Neural crest cell (in vitro differentiated cells): ENCODE measurements at regions not wholly inside any gene's neighbourhood (a gene's known extent, or its start where the extent isn't known, plus 50 kb on each side); places are given as distances from the start of the nearest gene placed in this dataset.
A peak's percentile ranks its signal among the peaks of the same experiment; 100 is the strongest.

Source experiments
- DNase-seq: peaks from one replicate; pipeline ENCODE4 v3.0.0; 2021; ENCODE audit warnings: low read depth, mixed read lengths, low spot score
- H3K27ac Mint-ChIP-seq: one replicate; pipeline ENCODE4 v1.8.0; 2021; ENCODE audit warnings: mild to moderate bottlenecking, mixed read lengths; ENCODE audit not compliant: unreplicated experiment
- H3K27me3 Mint-ChIP-seq: 2 replicates; pipeline ENCODE4 v1.8.0; 2021; ENCODE audit warnings: low read depth, mild to moderate bottlenecking, mixed read lengths
- H3K36me3 Mint-ChIP-seq: 2 replicates; pipeline ENCODE4 v1.8.0; 2021; ENCODE audit warnings: low read depth, mild to moderate bottlenecking, mixed read lengths
- H3K4me1 Mint-ChIP-seq: 2 replicates; pipeline ENCODE4 v1.8.0; 2021; ENCODE audit warnings: mixed read lengths
- H3K4me3 Mint-ChIP-seq: one replicate; pipeline ENCODE4 v1.8.0; 2021; ENCODE audit warnings: mild to moderate bottlenecking, mixed read lengths
- H3K9me3 Mint-ChIP-seq: 2 replicates; pipeline ENCODE4 v1.8.0; 2021; ENCODE audit warnings: mixed read lengths
- CTCF ChIP-seq: fragments of 200-600 bp; sonication (generic); conservative IDR thresholded peaks from 2 replicates; pipeline ENCODE4 v1.5.0; 2021; ENCODE audit warnings: antibody characterized with exemption, mild to moderate bottlenecking

- no peak for DNase-seq
- peaks cover 4% of the 10 kb centered on the region for H3K4me1 Mint-ChIP-seq
- H3K27me3 Mint-ChIP-seq: no peaks in the 10 kb centered on the region
- no peak overlapping the region for H3K27ac Mint-ChIP-seq
- H3K4me3 Mint-ChIP-seq: no peak overlapping the region
- peaks cover under 1% of the 10 kb centered on the region for H3K36me3 Mint-ChIP-seq
- peaks cover 4% of the 10 kb centered on the region for H3K9me3 Mint-ChIP-seq
- TF ChIP-seq CTCF: no peak
Measured at GRCh38 chrX:20789103-20789502, 522.4 kb upstream of the RPS6KA3 start.

DNA sequence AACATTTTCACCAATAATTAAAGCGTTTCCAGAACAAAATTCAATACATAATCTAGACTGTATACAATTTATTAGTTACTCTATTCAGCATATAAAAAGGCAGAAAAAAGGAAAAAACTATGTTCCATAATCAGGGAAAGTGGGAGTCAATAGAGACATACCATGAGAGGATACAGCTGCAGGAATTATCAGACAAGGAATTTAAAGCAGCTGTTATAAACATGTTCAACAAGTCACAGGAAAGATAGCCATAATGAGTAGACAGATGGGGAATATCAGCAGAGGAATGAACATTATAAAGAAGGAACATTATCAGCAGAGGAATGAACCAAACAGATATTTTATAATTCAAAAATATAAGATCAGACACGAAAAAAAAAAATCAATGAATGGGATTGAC lies 500.6 kb upstream of the RPS6KA3 start:
- Mint-ChIP-seq H3K27me3 (no peaks in the 10 kb centered on the region), H3K27ac (peak overlapping the region; percentile 2), H3K9me3 (peaks cover 8% of the 10 kb centered on the region), H3K4me1 (peaks cover 10% of the 10 kb centered on the region), H3K4me3 (no peak overlapping the region), H3K36me3 (peaks cover 9% of the 10 kb centered on the region)
- no peak for DNase-seq
- TF ChIP-seq CTCF: no peak

- DNase-seq: no peak
- H3K4me1 Mint-ChIP-seq: no peaks in the 10 kb centered on the region
- no peak for TF ChIP-seq CTCF
- H3K27ac Mint-ChIP-seq: no peak overlapping the region
- H3K36me3 Mint-ChIP-seq: no peaks in the 10 kb centered on the region
- H3K9me3 Mint-ChIP-seq: peaks cover 2% of the 10 kb centered on the region
- no peaks in the 10 kb centered on the region for H3K27me3 Mint-ChIP-seq
- no peak overlapping the region for H3K4me3 Mint-ChIP-seq
Measured at GRCh38 chrX:20756585-20756984, 489.9 kb upstream of the RPS6KA3 start.

DNA sequence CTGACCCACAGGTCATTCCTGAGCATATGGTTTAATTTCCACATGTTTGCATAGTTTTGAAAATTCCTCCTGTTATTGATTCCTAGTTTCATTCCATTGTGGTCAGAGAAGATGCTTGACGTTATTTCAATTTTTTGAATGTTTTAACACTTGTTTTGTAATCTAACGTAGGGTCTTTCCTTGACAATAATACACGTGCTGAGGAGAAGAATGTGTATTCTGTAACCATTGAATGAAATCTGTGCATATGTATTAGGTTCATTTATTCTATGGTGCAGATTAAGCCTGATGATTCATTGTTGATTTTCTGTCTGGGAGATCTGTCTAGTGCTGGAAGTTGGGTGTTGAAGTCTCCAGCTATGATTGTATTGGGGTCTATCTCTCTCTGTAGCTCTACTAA lies 486.4 kb upstream of the RPS6KA3 start:
- Mint-ChIP-seq H3K27ac (no peak overlapping the region), H3K4me3 (no peak overlapping the region), H3K36me3 (no peaks in the 10 kb centered on the region), H3K4me1 (no peaks in the 10 kb centered on the region), H3K27me3 (peaks cover 3% of the 10 kb centered on the region), H3K9me3 (peaks cover 2% of the 10 kb centered on the region)
- no peak for TF ChIP-seq CTCF
- DNase-seq: no peak

GRCh38 chrX:20746690-20747089 lies 480.0 kb upstream of the RPS6KA3 start:
- Mint-ChIP-seq H3K4me3 (no peak overlapping the region), H3K4me1 (no peaks in the 10 kb centered on the region), H3K27me3 (peaks cover 3% of the 10 kb centered on the region), H3K36me3 (no peaks in the 10 kb centered on the region), H3K9me3 (peaks cover under 1% of the 10 kb centered on the region), H3K27ac (no peak overlapping the region)
- DNase-seq: no peak
- no peak for TF ChIP-seq CTCF

DNA sequence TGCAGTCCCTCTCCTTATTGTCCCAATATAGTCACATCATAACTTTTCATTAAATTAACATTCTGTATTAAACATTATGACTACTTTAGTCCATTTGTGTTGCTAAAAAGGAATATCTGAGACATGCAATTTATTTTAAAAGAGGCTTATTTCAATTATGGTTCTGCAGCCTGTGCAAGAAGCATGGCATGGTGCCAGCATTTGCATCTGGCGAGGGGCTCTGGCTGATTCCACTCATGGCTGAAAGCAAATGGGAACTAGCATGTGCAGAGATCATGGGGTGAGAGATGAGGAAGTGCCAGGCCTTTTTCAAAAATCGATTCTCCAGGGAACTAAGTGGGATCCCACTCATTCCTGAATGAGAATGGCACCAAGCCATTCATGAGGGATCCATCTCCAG lies 476.3 kb upstream of the RPS6KA3 start:
- H3K9me3 Mint-ChIP-seq: no peaks in the 10 kb centered on the region
- no peak overlapping the region for H3K27ac Mint-ChIP-seq
- no peak overlapping the region for H3K4me3 Mint-ChIP-seq
- no peak for DNase-seq
- no peak for TF ChIP-seq CTCF
- no peaks in the 10 kb centered on the region for H3K27me3 Mint-ChIP-seq
- no peaks in the 10 kb centered on the region for H3K36me3 Mint-ChIP-seq
- no peaks in the 10 kb centered on the region for H3K4me1 Mint-ChIP-seq
